Heart right ventricle (tissue), 16 donors: ENCODE measurements at regions not wholly inside any gene's neighbourhood (a gene's known extent, or its start where the extent isn't known, plus 50 kb on each side); places are given as distances from the start of the nearest gene placed in this dataset.
"Not testable (repeated sequence)": the region's sequence is repeated elsewhere in the genome, so short reads cannot be mapped to it uniquely, and the experiment has no call there.

Experiments
- ATAC-seq, 8 donors: fragments of 200-7000 bp; cut with Tn5 transposase; one replicate each; pipeline ENCODE4 v1.9.1; 2020; ENCODE audit warnings: mild to moderate bottlenecking in 8 of 8, moderate library complexity in 8 of 8, moderate number of reproducible peaks in 1 of 8
- DNase-seq, 2 donors: peaks; one replicate each; pipeline ENCODE4 v3.0.0-alpha.2; 2020
- H3K27ac ChIP-seq, 10 donors: fragments of 200-600 bp; sonication (generic) in 2 of 10; one replicate each; pipeline versions ENCODE4 v1.5.0 to v1.8.0; 2020 to 2022; ENCODE audit warnings: mild to moderate bottlenecking in 3 of 10
- H3K27me3 ChIP-seq, 7 donors: fragments of 200-600 bp; one replicate each; pipeline ENCODE4 v1.8.0; 2021 to 2022; ENCODE audit warnings: mild to moderate bottlenecking in 2 of 7
- H3K36me3 ChIP-seq, 9 donors: fragments of 200-600 bp; sonication (generic) in 1 of 9; one replicate each; pipeline versions ENCODE4 v1.5.0 to v1.8.0; 2020 to 2022; ENCODE audit warnings: mild to moderate bottlenecking in 2 of 9
- H3K4me1 ChIP-seq, 9 donors: fragments of 200-600 bp; sonication (generic) in 1 of 9; one replicate each; pipeline versions ENCODE4 v1.5.0 to v1.8.0; 2020 to 2022; ENCODE audit warnings: mild to moderate bottlenecking in 4 of 9
- H3K4me3 ChIP-seq, 10 donors: fragments of 200-600 bp; sonication (generic) in 2 of 10; one replicate each; pipeline versions ENCODE4 v1.5.0 to v1.8.0; 2020 to 2022; ENCODE audit warnings: mild to moderate bottlenecking in 7 of 10, moderate library complexity in 2 of 10
- H3K9me3 ChIP-seq, 11 donors: fragments of 200-600 bp in 10 of 11; sonication (generic) in 2 of 11; one replicate each; pipeline versions ENCODE4 v1.5.0 to v1.8.0; 2013 to 2022; ENCODE audit warnings: mild to moderate bottlenecking in 2 of 11, control low read depth in 1 of 11, moderate library complexity in 1 of 11
- CTCF ChIP-seq, 9 donors: fragments of 200-600 bp; sonication (generic) in 2 of 9; IDR thresholded peaks; one replicate each; pipeline versions ENCODE4 v1.5.0 to v1.8.0; 2021 to 2022; ENCODE audit warnings: antibody characterized with exemption in 9 of 9, mild to moderate bottlenecking in 5 of 9, moderate library complexity in 1 of 9
- WGBS, 2 donors: extraction: QIAGEN DNeasy Blood & Tissue Kit; methylation state at CpG; one replicate each; pipeline ENCODE4 v1.1.7; 2013; ENCODE audit warnings: inconsistent platforms in 1 of 2; 5-methylcytosine and 5-hydroxymethylcytosine counted together
- intact Hi-C, 10 donors: fragments of 100-400 bp; cut with DNase I; formaldehyde crosslinking; loops; one replicate each; pipeline versions ENCODE4 v1.11.1 to v1.14.2; 2022
- donor health status: Arrhythmogenic right ventricular cardiomyopathy.
- donor health status: ischemic (EF 13 %, LVEDD 7.1; RV severe dilation, severe dysfunction).
- donor health status: healthy with polysubstance abuse.
- donor health status: DM: no; HTN: yes; CAD: no.
- donor health status: DM: no; HTN: no; CAD: no.
- donor health status: ischemic (EF 25% LVEDD 6.9; RV normal size, moderate dysfunction).
- donor health status: ischemic (EF 25% LVEDD 5.7; RV mildly dilated, moderate dysfunction).
- donor health status: healthy.
- donor health status: DM: yes; HTN: yes; CAD: no.
- donor health status: Ischemic cardiomyopathy.
- donor health status: ischemic (EF 35%, LVEDD 5.7; RV mildly dilated, moderate dysfunction).
- donor health status: nonischemic (EF 11% LVEDD 7.7; RV severe dilation, severe dysfunction).
- donor health status: DM: yes; HTN: yes; CAD: no.
- donor health status: PGD.
- donor health status: ischemic (EF 29% LVEDD 5.4; RV normal size, mild dysfunction).
- donor health status: nonischemic (EF 23%, LVEDD 6.1; RV moderate dilation, normal function).

- Histone ChIP-seq H3K4me3 (no peak overlapping the region), H3K36me3 (no peaks in the 10 kb centered on the region), H3K27ac (no peak overlapping the region), H3K9me3 (peaks cover 0 to 6% (median 0%) of the 10 kb centered on the region in 11 donors), H3K4me1 (no peaks in the 10 kb centered on the region), H3K27me3 (no peaks in the 10 kb centered on the region)
- TF ChIP-seq CTCF (IDR thresholded peaks at IDR 0.05) = no peak
- intact Hi-C loops = no loop called here
- 44 to 51% methylated on average over 2 of the region's 2 CpGs for WGBS, 2 donors
- ATAC-seq = no peak
- no peak for DNase-seq
Observed at GRCh38 chr16:60792437-60792836, 1243.8 kb downstream of the CDH8 start.

DNA sequence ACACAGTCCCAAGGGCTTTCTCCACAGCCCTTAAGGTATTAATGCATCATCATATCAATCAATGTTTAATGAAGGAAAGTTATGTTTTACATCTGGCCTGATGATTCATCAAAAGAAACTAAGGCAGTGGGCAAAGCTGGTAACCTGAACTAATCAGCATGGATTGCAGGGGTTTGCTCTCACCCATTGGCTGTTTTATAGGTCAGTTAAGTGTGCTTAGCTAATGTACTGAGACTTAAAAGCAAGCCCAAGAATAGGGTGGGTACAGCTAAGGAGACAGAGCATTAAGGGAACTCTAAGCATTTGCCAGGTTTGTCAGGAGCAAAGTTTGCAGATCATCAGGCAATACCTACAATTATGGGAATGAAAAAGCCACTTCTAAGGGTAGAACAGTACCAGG, 1247.6 kb downstream of the CDH8 start:
- intact Hi-C loops = no loop called here
- Histone ChIP-seq H3K27ac (no peak overlapping the region), H3K9me3 (peaks cover 0 to 5% (median 0%) of the 10 kb centered on the region in 11 donors), H3K4me3 (no peak overlapping the region), H3K36me3 (no peaks in the 10 kb centered on the region), H3K27me3 (no peaks in the 10 kb centered on the region), H3K4me1 (no peaks in the 10 kb centered on the region)
- ATAC-seq = no peak
- no peak for DNase-seq
- TF ChIP-seq CTCF (IDR thresholded peaks at IDR 0.05) = no peak

DNA sequence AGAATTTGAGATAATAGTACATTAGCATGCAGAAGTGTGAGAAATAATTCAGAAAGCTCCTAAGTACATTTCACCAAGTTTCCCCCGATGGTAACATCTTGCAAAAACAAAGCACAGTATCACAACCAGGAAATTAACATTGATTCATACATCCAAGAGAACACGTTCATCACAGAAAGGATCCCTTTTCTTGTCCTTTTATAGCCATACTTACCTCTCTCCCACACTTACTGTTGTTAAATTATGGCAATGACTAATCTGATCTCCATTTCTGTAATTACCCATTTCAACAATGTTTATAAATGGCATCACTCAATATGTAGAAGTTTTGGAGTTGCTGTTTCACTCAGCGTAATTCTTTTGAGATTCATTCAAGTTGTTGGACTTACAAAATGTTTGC, 1260.0 kb downstream of the CDH8 start:
- Histone ChIP-seq H3K9me3 (peaks cover 0 to 18% (median 0%) of the 10 kb centered on the region in 11 donors), H3K36me3 (no peaks in the 10 kb centered on the region), H3K27me3 (no peaks in the 10 kb centered on the region), H3K4me1 (no peaks in the 10 kb centered on the region), H3K4me3 (no peak overlapping the region), H3K27ac (no peak overlapping the region)
- no peak for TF ChIP-seq CTCF (IDR thresholded peaks at IDR 0.05)
- WGBS, 2 donors = 73 to 79% methylated on average over 3 of the region's 3 CpGs
- ATAC-seq = no peak
- intact Hi-C loops = no loop called here
- no peak for DNase-seq

DNA sequence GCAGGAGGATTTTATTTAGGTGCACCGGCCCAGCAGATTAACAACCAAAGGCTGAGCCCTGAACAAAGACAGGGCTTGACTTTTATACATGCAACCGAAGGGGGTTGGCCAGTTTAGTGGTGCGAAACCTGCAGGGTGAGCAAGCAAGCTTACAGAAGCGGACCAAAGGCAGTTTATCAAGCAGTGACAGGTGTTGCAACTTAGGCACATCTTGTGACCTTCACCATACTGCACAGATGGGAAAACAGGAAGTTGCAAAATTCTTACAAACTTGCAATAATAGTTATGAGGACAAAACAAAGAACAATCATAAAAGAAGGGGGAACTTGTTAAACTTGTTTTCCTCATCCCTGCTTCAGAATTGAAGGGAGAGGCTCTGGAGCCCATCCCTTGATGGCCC, 1265.1 kb downstream of the CDH8 start:
- H3K27ac ChIP-seq = no peak overlapping the region
- WGBS, 2 donors = 83 to 86% methylated on average over 4 of the region's 4 CpGs
- intact Hi-C loops = no loop called here
- DNase-seq (no peak), ATAC-seq (no peak)
- no peaks in the 10 kb centered on the region for H3K4me1 ChIP-seq
- H3K4me3 ChIP-seq = no peak overlapping the region
- TF ChIP-seq CTCF (IDR thresholded peaks at IDR 0.05) = no peak
- no peaks in the 10 kb centered on the region for H3K36me3 ChIP-seq
- peaks cover 0 to 26% (median 0%) of the 10 kb centered on the region in 11 donors for H3K9me3 ChIP-seq
- H3K27me3 ChIP-seq = no peaks in the 10 kb centered on the region

DNA sequence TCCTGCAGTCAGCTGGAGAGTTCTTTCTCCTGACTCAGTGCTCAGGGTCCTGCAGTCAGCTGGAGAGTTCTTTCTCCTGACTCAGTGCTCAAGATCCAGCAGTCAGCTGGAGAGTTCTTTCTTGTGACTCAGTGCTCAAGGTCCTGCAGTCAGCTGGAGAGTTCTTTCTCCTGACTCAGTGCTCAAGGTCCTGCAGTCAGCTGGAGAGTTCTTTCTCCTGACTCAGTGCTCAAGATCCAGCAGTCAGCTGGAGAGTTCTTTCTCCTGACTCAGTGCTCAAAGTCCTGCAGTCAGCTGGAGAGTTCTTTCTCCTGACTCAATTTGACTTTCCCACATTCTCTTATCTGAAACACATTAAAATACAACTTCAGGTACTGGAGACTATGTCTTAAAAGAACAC, 1265.9 kb downstream of the CDH8 start:
- DNase-seq, H3K4me1 ChIP-seq, H3K36me3 ChIP-seq, H3K27ac ChIP-seq, H3K27me3 ChIP-seq, H3K4me3 ChIP-seq, intact Hi-C loops, ATAC-seq: not testable (repeated sequence)
- peaks cover 0 to 29% (median 0%) of the 10 kb centered on the region in 11 donors for H3K9me3 ChIP-seq
